ENCODE measurements at regions not wholly inside any gene's neighbourhood (a gene's known extent, or its start where the extent isn't known, plus 50 kb on each side); places are given as distances from the start of the nearest gene placed in this dataset.
A peak's percentile ranks its signal among the peaks of the same experiment; 100 is the strongest.

DNA sequence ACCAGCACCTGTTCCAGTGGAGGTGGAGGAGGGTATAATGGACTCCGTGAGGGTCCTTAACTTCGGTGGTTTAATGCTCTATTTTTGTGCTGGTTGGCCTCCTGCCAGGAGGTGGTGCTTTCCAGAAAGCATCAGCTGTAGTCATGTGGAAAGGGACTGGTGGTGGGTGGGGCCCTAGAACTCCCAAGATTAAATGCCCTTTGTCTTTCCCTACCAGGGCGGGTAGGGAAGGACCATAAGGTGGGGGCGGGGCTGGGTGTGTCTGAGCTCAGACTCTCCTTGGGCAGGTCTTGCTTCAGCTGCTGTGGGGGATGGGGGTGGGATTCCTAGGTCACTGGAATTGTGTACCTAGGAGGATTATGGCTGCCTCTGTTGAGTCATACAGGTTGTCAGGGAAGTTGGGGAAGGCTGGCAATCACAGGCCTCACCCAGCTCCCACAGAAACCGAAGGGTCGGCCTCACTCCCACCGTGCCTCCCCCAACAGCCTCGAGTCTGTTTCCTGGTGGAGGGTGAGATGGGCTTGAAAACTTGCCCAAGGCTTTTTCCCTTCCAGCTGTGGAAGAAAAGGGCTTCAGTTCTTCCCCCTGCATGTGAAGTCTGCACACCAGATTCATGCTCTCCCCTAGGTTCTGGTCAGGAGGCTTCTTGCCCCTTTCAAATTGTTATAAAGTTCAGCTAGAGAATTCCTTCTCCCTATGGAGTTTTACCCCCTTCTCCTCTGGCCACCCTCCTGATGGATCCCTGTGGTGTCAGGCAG is 60.3 kb upstream of the CLDN10 start:
- TF ChIP-seq, protein P1, sequence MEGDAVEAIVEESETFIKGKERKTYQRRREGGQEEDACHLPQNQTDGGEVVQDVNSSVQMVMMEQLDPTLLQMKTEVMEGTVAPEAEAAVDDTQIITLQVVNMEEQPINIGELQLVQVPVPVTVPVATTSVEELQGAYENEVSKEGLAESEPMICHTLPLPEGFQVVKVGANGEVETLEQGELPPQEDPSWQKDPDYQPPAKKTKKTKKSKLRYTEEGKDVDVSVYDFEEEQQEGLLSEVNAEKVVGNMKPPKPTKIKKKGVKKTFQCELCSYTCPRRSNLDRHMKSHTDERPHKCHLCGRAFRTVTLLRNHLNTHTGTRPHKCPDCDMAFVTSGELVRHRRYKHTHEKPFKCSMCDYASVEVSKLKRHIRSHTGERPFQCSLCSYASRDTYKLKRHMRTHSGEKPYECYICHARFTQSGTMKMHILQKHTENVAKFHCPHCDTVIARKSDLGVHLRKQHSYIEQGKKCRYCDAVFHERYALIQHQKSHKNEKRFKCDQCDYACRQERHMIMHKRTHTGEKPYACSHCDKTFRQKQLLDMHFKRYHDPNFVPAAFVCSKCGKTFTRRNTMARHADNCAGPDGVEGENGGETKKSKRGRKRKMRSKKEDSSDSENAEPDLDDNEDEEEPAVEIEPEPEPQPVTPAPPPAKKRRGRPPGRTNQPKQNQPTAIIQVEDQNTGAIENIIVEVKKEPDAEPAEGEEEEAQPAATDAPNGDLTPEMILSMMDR (IDR thresholded peaks at IDR 0.05; ENCODE audit: insufficient read depth, low read depth, low read length), result no peak
- DNase-seq (ENCODE audit: low read depth), result no peak

DNA sequence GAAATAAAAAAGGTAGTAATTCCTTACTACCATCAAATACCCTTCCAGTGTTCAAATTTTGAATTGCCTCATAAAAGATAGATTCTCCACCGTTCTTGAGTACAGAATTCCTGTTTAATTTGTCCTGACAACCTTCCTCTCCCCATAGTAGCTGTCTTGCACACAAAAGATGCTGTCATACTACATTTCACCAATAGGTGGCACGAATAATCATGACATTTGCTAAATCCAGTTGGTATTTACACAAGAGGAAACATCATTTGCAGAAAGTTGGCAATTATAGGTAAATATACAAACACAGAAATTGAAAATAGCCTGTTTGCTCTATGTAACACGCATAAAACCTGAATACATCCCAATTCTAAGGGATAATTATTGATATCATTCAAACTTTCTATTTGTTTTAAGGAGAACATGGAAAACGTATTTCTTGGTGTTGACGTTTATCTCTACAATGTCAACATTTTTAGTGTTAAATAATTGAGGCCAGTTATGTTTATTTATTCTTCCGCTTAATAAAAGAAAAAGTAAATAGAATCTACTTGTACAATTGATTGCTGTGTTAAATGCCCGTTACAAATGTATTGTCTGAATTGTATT is 58.3 kb upstream of the CLDN10 start:
- no peak overlapping the region for H3K4me3 ChIP-seq (ENCODE audit: low read depth, low read length)
- TF ChIP-seq, protein P1 (IDR thresholded peaks at IDR 0.05; ENCODE audit: insufficient read depth, low read depth, low read length), result peak; percentile 77
- DNase-seq (ENCODE audit: low read depth), result peak; percentile 65

More for the DNA sequence above, 60.3 kb upstream of the CLDN10 start:
- H3K4me3 ChIP-seq (ENCODE audit: low read depth, low read length), result no peak overlapping the region

DNA sequence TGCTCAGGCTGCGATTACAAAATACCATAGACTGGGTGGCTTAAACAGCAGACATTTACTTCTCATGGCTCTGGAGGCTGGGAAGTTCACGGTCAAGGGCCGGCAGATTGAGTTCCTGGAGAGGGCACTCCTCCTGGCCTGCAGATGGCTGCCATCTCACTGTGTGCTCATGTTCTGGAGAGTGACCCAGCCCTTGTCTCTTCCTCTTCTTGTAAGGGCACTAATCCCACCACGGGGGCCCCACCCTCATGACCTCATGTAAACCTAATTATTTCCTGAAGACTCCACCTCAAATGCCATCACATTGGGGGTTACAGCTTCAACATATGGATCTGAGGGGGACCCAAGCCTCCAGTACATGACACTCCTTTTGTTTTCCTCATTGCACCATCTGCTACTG is 56.0 kb upstream of the CLDN10 start:
- no peak overlapping the region for H3K4me3 ChIP-seq (ENCODE audit: low read depth, low read length)
- DNase-seq (ENCODE audit: low read depth), result no peak

DNA sequence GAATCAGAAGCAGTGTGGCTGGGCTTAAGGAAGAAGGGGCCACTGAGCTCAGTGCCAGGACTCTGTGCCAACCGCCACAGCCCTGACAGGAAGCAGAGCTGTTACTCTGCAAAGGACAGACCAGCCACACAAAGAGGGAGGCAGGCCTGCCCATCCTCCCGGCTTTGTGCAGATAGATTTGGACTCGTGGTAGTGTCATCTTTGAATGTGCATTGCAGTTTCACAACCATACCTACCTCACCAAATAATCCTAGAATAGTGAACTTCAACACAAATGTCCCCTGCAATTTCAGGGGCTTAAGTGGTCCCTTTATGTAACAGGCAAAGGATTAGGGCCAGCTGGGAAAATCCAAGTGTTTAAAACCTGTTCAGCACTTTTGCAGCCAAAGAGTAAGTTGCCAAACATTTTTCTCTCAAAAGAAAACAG is 55.1 kb upstream of the CLDN10 start:
- TF ChIP-seq, protein P1 (IDR thresholded peaks at IDR 0.05; ENCODE audit: insufficient read depth, low read depth, low read length), result no peak
- no peak for DNase-seq (ENCODE audit: low read depth)
- H3K4me3 ChIP-seq (ENCODE audit: low read depth, low read length), result no peak overlapping the region

More for the DNA sequence above, 56.0 kb upstream of the CLDN10 start:
- TF ChIP-seq, protein P1 (IDR thresholded peaks at IDR 0.05; ENCODE audit: insufficient read depth, low read depth, low read length), result no peak

DNA sequence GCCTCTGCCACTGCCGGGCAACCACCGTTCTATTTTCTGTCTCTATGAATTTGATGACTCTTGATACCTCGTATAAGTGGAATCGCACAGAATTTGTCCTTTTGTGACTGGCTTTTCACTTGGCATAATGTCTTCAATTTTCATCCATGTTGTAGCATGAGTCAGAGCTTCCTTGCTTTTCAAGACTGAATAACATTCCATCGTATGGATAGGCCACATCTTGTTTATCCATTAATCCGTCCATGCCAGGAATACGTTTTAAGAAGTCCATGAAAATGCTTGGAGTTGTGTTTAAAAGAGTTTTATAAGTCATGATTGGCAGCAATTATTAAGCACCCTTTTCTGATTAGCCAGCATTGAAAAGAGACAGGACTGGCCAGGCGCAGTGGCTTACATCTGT is 53.6 kb upstream of the CLDN10 start:
- no peak overlapping the region for H3K4me3 ChIP-seq (ENCODE audit: low read depth, low read length)
- TF ChIP-seq, protein P1 (IDR thresholded peaks at IDR 0.05; ENCODE audit: insufficient read depth, low read depth, low read length), result no peak
- DNase-seq (ENCODE audit: low read depth), result no peak

DNA sequence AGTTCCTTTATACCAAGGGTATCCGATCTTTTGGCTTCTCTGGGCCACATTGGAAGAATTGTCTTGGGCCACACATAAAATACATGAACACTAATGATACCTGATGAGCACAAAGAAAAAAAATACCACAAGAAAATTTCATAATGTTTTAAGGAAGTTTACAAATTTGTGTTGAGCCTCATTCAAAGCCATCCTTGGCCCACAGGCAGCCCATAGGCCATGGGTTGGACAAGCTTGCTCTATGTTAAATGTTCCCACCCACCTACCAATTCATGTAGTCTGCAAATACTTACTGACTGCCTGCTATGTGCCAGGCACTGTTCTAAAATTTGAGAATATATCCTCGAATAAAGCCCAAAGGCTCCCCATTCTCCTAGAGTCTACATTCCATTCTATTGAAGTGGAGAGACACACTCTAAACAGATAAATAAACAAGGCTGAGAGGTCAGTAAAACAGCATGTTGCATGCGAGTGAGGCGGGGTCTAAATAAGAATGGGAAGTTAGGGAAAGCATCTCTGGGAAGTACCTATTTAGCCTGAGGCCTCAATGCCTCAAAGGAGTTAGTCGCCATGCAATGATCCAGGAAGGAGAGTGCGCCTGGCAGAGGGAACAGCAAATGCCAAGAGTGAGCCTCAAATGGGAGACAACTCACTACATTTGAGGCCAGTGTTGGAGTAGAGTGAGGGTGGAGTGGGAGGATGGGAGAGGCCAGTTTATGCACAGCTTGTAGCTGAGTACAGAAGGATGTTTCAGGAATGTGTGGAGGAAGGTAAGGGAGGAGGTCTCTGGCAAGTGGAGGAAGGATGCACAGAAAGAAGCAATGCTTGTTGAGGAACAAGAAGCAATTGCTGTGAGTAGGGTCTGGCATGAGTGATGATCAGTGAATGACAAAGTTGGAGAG is 52.5 kb upstream of the CLDN10 start:
- H3K4me3 ChIP-seq (ENCODE audit: low read depth, low read length), result no peak overlapping the region
- DNase-seq (ENCODE audit: low read depth), result no peak
- TF ChIP-seq, protein P1 (IDR thresholded peaks at IDR 0.05; ENCODE audit: insufficient read depth, low read depth, low read length), result no peak

Measured in fibroblast of villous mesenchyme (primary cell).